Ascending aorta (tissue), 2 donors: ENCODE measurements at regions not wholly inside any gene's neighbourhood (a gene's known extent, or its start where the extent isn't known, plus 50 kb on each side); places are given as distances from the start of the nearest gene placed in this dataset.

Source experiments
- DNase-seq, 2 donors: peaks; one replicate each; pipeline ENCODE4 v3.0.0-alpha.2; 2019; ENCODE audit warnings: low spot score in 2 of 2
- H3K27ac ChIP-seq, 2 donors: fragments of 200-600 bp; sonication (generic); one replicate each; pipeline ENCODE4 v1.5.1; 2016 to 2017; ENCODE audit warnings: mild to moderate bottlenecking in 1 of 2
- H3K27me3 ChIP-seq: fragments of 200-600 bp; sonication (generic); one replicate; pipeline ENCODE4 v1.5.1; 2017
- H3K36me3 ChIP-seq, 2 donors: fragments of 200-600 bp; sonication (generic); one replicate each; pipeline ENCODE4 v1.5.1; 2016
- H3K4me1 ChIP-seq, 2 donors: fragments of 200-600 bp; sonication (generic); one replicate each; pipeline ENCODE4 v1.5.1; 2016 to 2017; ENCODE audit warnings: mild to moderate bottlenecking in 1 of 2
- H3K4me3 ChIP-seq, 2 donors: fragments of 200-600 bp; sonication (generic); one replicate each; pipeline ENCODE4 v1.5.1; 2016 to 2017; ENCODE audit warnings: mild to moderate bottlenecking in 1 of 2
- H3K9me3 ChIP-seq, 2 donors: fragments of 200-600 bp; sonication (generic); one replicate each; pipeline ENCODE4 v1.5.1; 2016
- intact Hi-C: fragments of 100-400 bp; cut with DNase I; formaldehyde crosslinking; loops from one replicate; pipeline ENCODE4 v1.15.1; 2023
- TF ChIP-seq, protein P1 (sequence below), 3 experiments: fragments of 200-600 bp in 2 of 3; fragments of 450-650 bp in 1 of 3; sonication (generic) in 2 of 3; IDR thresholded peaks; one replicate each; pipeline ENCODE4 v1.5.1; 2016 to 2019; ENCODE audit warnings: antibody characterized with exemption in 3 of 3, mild to moderate bottlenecking in 1 of 3, moderate library complexity in 1 of 3

DNA sequence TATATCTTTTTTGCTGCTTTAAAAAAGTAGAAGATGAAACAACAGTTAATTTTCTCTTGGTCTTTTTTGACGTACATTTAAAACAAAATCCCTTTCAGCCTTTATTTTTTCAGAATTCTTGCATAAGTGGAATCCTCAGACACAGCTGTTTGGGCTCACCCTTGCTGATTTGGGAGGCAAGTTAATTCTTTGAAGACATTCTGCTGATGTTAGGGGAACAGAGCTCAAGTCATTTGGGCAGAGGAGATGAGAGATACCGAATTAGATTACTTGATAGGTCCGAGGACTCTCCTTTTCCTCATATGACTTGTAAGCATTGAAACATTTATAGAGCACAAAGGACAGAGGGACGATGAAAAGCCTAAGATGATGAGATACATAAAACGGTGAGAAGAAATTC, 567.9 kb upstream of the CITED2 start:
- Histone ChIP-seq H3K27me3 (no peaks in the 10 kb centered on the region), H3K36me3 (no peaks in the 10 kb centered on the region), H3K9me3 (no peaks in the 10 kb centered on the region), H3K4me3 (no peak overlapping the region), H3K4me1 (peaks cover 2 to 25% of the 10 kb centered on the region in 2 donors), H3K27ac (peak overlapping the region; percentile 29 to 64)
- intact Hi-C loops = loop anchor here (5.0 to 10.0 kb wide), 5 partner anchors 40 to 570 kb away; partner anchors contain the start of gene CITED2
- TF ChIP-seq, protein P1, sequence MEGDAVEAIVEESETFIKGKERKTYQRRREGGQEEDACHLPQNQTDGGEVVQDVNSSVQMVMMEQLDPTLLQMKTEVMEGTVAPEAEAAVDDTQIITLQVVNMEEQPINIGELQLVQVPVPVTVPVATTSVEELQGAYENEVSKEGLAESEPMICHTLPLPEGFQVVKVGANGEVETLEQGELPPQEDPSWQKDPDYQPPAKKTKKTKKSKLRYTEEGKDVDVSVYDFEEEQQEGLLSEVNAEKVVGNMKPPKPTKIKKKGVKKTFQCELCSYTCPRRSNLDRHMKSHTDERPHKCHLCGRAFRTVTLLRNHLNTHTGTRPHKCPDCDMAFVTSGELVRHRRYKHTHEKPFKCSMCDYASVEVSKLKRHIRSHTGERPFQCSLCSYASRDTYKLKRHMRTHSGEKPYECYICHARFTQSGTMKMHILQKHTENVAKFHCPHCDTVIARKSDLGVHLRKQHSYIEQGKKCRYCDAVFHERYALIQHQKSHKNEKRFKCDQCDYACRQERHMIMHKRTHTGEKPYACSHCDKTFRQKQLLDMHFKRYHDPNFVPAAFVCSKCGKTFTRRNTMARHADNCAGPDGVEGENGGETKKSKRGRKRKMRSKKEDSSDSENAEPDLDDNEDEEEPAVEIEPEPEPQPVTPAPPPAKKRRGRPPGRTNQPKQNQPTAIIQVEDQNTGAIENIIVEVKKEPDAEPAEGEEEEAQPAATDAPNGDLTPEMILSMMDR (IDR thresholded peaks at IDR 0.05) = no peak
- no peak for DNase-seq

DNA sequence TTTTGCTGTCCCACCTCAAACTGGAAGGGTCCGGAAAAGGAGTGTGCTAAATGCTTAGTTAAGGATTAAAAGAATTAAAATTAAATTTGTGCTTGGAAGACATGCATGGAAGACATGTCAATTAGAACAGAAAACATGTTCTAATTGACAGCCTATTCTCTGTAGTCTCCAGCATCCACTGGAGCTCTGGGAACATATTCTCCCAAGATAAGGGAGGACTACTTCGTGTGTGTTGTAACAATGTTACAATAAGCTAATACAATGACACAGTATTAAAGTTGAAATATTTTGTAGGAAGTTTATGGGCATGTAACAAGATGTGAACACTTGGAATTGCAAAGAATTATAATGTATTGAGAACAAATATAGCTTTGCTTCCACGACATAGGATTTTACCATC, 567.4 kb upstream of the CITED2 start:
- Histone ChIP-seq H3K27ac (peak overlapping the region in 1 of 2 donors; percentile 64), H3K4me3 (no peak overlapping the region), H3K4me1 (peaks cover 2 to 25% of the 10 kb centered on the region in 2 donors), H3K9me3 (no peaks in the 10 kb centered on the region), H3K36me3 (no peaks in the 10 kb centered on the region), H3K27me3 (no peaks in the 10 kb centered on the region)
- intact Hi-C loops = loop anchor here (5.0 to 10.0 kb wide), 5 partner anchors 40 to 570 kb away; partner anchors contain the start of gene CITED2
- TF ChIP-seq, protein P1 (IDR thresholded peaks at IDR 0.05) = no peak
- no peak for DNase-seq

DNA sequence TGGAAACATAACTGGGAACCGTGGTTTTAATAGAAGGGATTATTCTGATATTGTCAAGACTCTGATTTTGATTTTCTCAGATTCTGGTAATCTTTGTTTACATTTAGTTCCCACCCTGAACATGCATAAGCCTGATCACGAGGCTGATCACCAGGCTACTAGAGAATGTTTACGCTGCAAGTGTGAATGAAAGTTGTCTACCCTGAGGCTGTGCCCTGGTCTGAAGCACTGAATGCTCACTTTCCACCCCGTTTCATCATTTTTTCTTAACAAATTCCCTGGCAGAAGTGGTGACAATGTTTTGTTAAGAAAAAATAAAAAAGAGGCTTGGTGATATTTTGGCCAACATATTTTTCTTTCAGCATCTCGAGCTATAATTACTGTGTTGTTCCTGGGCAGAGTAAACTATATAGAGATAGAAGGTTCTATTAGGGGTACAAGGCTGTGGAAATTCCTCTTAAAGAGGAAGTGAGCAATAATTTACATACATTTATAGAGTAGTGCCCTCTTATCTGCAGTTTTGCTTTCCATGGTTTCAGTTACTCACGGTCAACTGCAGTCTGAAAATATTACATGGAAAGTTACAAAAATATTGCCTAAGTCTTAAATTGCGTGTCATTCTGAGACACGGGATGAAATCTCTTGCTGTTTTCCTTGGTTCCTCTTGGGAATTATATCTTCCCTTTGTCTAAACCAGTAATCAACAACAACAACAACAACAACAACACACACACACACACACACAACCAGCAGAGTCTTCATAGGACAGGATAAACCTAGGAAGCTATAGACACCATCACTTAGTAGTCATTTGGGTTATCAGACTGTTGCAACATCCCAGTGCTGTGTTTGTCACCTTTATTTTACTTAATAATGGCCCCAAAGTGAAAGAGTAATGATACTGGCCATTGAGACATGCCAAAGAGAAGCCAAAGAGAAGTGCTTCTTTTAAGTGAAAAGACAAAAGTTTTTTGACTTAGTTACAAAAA, 566.6 kb upstream of the CITED2 start:
- Histone ChIP-seq H3K4me3 (peak overlapping the region; percentile 31 to 32), H3K27ac (peak overlapping the region; percentile 46 to 56)

DNA sequence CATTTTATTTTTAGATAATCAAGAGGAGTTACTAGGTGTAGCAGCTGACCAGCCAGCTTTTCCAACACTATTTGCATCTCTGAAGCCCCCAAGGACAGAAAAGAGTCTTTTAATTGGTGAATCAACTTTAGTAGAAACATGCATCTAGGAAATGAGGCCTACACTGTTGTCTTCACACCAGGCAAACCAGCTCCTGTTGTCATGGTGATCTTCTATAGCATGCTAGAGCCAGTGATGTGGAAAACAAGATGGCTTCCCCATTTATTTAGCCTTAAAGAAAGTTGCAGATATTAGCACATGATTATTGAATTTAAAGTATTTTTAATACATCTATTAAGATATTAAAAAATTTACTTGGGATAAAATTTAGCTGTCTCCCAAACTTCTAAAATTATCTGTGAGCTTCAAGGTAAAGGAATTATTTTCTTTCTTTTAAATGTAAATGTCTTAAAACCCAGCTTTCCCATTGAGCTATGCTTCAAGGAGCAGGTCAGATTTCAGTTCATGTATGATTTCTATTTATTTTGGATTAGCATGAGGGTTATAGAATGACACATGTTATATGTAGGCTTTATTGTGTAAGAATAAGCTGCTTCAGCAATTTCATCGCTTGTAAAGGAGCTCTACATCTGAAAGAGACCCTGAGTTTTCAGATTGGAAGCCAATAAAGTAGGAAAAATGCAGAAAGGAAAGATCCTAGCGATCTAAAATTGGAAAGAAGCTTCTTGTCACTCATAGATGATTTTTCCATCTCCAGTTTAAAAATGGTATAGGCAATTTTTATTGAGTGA, 564.9 kb upstream of the CITED2 start:
- Histone ChIP-seq H3K27ac (no peak overlapping the region), H3K27me3 (no peaks in the 10 kb centered on the region), H3K9me3 (no peaks in the 10 kb centered on the region), H3K4me1 (peaks cover 2 to 25% of the 10 kb centered on the region in 2 donors), H3K4me3 (no peak overlapping the region), H3K36me3 (no peaks in the 10 kb centered on the region)
- no peak for DNase-seq
- TF ChIP-seq, protein P1 (IDR thresholded peaks at IDR 0.05) = no peak
- intact Hi-C loops = no loop called here

More for the DNA sequence above, 566.6 kb upstream of the CITED2 start:
- TF ChIP-seq, protein P1 (IDR thresholded peaks at IDR 0.05) = no peak
- intact Hi-C loops = loop anchor here (5.0 to 10.0 kb wide), 5 partner anchors 41 to 569 kb away; partner anchors contain the start of gene CITED2
- Histone ChIP-seq H3K4me1 (peaks cover 2 to 25% of the 10 kb centered on the region in 2 donors), H3K36me3 (no peaks in the 10 kb centered on the region), H3K9me3 (no peaks in the 10 kb centered on the region), H3K27me3 (no peaks in the 10 kb centered on the region)
- DNase-seq = no peak

DNA sequence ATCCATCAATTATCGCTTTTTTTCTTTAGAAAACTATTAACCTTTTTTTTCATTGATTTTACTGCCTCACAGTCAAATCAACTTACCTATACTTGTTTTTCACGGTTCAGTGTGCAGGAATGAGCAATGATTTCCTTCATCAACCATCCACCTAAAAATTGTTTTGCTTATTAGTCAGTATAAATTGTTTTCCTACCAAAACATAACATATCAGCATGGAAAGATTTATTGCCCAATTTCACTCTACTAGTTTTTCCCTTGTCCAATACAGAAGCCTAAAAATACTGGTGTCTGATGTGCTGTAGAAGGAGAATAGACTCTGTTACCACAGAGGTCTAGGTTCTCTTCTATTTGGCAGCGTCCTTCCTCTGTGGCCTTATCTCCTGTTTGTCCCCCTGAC, 558.2 kb upstream of the CITED2 start:
- DNase-seq = no peak

More for the DNA sequence above, 558.2 kb upstream of the CITED2 start:
- intact Hi-C loops = no loop called here
- H3K4me1 ChIP-seq = no peaks in the 10 kb centered on the region
- H3K27me3 ChIP-seq = no peaks in the 10 kb centered on the region
- H3K36me3 ChIP-seq = no peaks in the 10 kb centered on the region
- H3K27ac ChIP-seq = no peak overlapping the region
- H3K9me3 ChIP-seq = no peaks in the 10 kb centered on the region
- no peak overlapping the region for H3K4me3 ChIP-seq
- TF ChIP-seq, protein P1 (IDR thresholded peaks at IDR 0.05) = no peak
